BE2C (cell line): ENCODE measurements at regions not wholly inside any gene's neighbourhood (a gene's known extent, or its start where the extent isn't known, plus 50 kb on each side); places are given as distances from the start of the nearest gene placed in this dataset.

Experiments
- DNase-seq: peaks from one replicate; pipeline ENCODE4 v3.0.0-alpha.2; 2020
- H3K27me3 ChIP-seq: fragments of 250-450 bp; sonication (Bioruptor Pico); 2 replicates; pipeline ENCODE4 v1.5.1; 2020; ENCODE audit warnings: mild to moderate bottlenecking
- H3K36me3 ChIP-seq: fragments of 250-450 bp; sonication (Bioruptor Pico); 2 replicates; pipeline ENCODE4 v1.5.1; 2020; ENCODE audit warnings: mild to moderate bottlenecking
- H3K4me1 ChIP-seq: fragments of 250-450 bp; sonication (Bioruptor Pico); 2 replicates; pipeline ENCODE4 v1.5.1; 2020
- H3K4me3 ChIP-seq: 2 replicates; pipeline ENCODE4 v1.5.1; 2011; ENCODE audit warnings: low read depth, low read length
- H3K9me3 ChIP-seq: fragments of 250-450 bp; sonication (Bioruptor Pico); 2 replicates; pipeline ENCODE4 v1.5.1; 2020
- CTCF ChIP-seq: IDR thresholded peaks from 2 replicates; pipeline ENCODE4 v1.5.1; 2012; ENCODE audit warnings: mild to moderate bottlenecking, low read depth, low read length

GRCh38 chrX:26664919-26665318 lies 448.9 kb downstream of the MAGEB5 start:
- TF ChIP-seq CTCF: no peak
- no peaks in the 10 kb centered on the region for H3K9me3 ChIP-seq
- no peak overlapping the region for H3K4me3 ChIP-seq
- no peaks in the 10 kb centered on the region for H3K27me3 ChIP-seq
- H3K4me1 ChIP-seq: no peaks in the 10 kb centered on the region
- no peaks in the 10 kb centered on the region for H3K36me3 ChIP-seq
- DNase-seq: no peak

- Histone ChIP-seq H3K36me3 (no peaks in the 10 kb centered on the region), H3K4me1 (no peaks in the 10 kb centered on the region), H3K9me3 (no peaks in the 10 kb centered on the region), H3K27me3 (no peaks in the 10 kb centered on the region), H3K4me3 (no peak overlapping the region)
- no peak for DNase-seq
- TF ChIP-seq CTCF: no peak
Observed at GRCh38 chrX:26653050-26653449, 437.1 kb downstream of the MAGEB5 start.

- H3K9me3 ChIP-seq: no peaks in the 10 kb centered on the region
- TF ChIP-seq CTCF: peak; percentile 30
- no peaks in the 10 kb centered on the region for H3K36me3 ChIP-seq
Observed at GRCh38 chrX:26651755-26652154, 435.8 kb downstream of the MAGEB5 start.

GRCh38 chrX:26649534-26649933 lies 433.6 kb downstream of the MAGEB5 start:
- peak; percentile 46 for TF ChIP-seq CTCF
- Histone ChIP-seq H3K9me3 (no peaks in the 10 kb centered on the region), H3K36me3 (no peaks in the 10 kb centered on the region), H3K27me3 (no peaks in the 10 kb centered on the region), H3K4me3 (no peak overlapping the region), H3K4me1 (no peaks in the 10 kb centered on the region)
- DNase-seq: peak; percentile 6

More at GRCh38 chrX:26651755-26652154, 435.8 kb downstream of the MAGEB5 start:
- no peaks in the 10 kb centered on the region for H3K4me1 ChIP-seq
- H3K4me3 ChIP-seq: no peak overlapping the region
- no peaks in the 10 kb centered on the region for H3K27me3 ChIP-seq
- peak; percentile 3 for DNase-seq

GRCh38 chrX:26631385-26631784 lies 415.4 kb downstream of the MAGEB5 start:
- H3K27me3 ChIP-seq: no peaks in the 10 kb centered on the region
- H3K36me3 ChIP-seq: no peaks in the 10 kb centered on the region
- no peak for DNase-seq
- TF ChIP-seq CTCF: no peak
- no peak overlapping the region for H3K4me3 ChIP-seq
- no peaks in the 10 kb centered on the region for H3K9me3 ChIP-seq
- H3K4me1 ChIP-seq: no peaks in the 10 kb centered on the region

- Histone ChIP-seq H3K4me1 (no peaks in the 10 kb centered on the region), H3K4me3 (no peak overlapping the region), H3K36me3 (no peaks in the 10 kb centered on the region), H3K27me3 (no peaks in the 10 kb centered on the region), H3K9me3 (no peaks in the 10 kb centered on the region)
- DNase-seq: no peak
- TF ChIP-seq CTCF: no peak
Observed at GRCh38 chrX:26613956-26614355, 398.0 kb downstream of the MAGEB5 start.
